ENCODE measurements at regions not wholly inside any gene's neighbourhood (a gene's known extent, or its start where the extent isn't known, plus 50 kb on each side); places are given as distances from the start of the nearest gene placed in this dataset.
A peak's percentile ranks its signal among the peaks of the same experiment; 100 is the strongest.

DNA sequence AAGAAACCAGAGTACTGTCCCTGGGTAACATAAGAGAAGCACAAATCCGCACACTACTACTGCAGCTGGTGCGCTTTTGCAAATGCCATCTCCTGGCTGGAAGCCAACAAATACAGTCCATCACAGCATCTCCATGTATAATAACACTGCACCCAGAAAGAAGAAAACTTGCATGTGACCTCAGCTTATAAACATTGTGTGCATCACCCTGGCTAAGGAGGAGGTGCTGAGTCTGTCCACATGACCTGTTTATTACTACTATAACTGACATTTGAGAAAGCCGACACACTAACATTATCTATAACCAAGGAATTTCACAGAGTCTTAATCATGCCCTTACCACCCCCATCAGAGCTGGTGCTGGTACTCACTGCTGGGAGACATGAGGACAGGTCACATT lies 516.8 kb downstream of the CFAP47 start:
- Histone ChIP-seq H3K4me1 (ENCODE audit: control insufficient read depth, extremely low read depth, insufficient read depth, low read length) (no peaks in the 10 kb centered on the region), H4K20me1 (ENCODE audit: control insufficient read depth, extremely low read depth, insufficient read depth, low read length) (no peaks in the 10 kb centered on the region), H3K36me3 (ENCODE audit: control insufficient read depth, insufficient read depth, low read length) (no peaks in the 10 kb centered on the region), H3K27me3 (ENCODE audit: control insufficient read depth, insufficient read depth, low read length) (no peaks in the 10 kb centered on the region), H3K4me3 (replicated peaks in 1 of 4; ENCODE audit: control extremely low read depth in 1 of 4, insufficient read depth in 1 of 4, low read depth in 3 of 4, low read length in 4 of 4) (no peak overlapping the region), H3K9me3 (ENCODE audit: control insufficient read depth, insufficient read depth, low read depth, low read length) (no peaks in the 10 kb centered on the region), H3K79me2 (ENCODE audit: control insufficient read depth, insufficient read depth, low read length) (no peaks in the 10 kb centered on the region), H2AFZ (ENCODE audit: low read length) (no peak overlapping the region), H3K9ac (ENCODE audit: insufficient read depth, low read length) (no peak overlapping the region), H3K27ac (ENCODE audit: insufficient read depth, low read length) (no peak overlapping the region), H3K4me2 (ENCODE audit: extremely low read depth, insufficient read depth, low read length) (no peak overlapping the region)
- peak in 1 of 2 donors; percentile 15 for DNase-seq (ENCODE audit: low read depth in 2 of 2)
- TF ChIP-seq EZH2 (IDR thresholded peaks at IDR 0.05; ENCODE audit: low read length, missing control alignments) (no peak), CTCF (conservative IDR thresholded peaks at IDR 0.05 in 1 of 2, IDR thresholded peaks at IDR 0.05 in 1 of 2; ENCODE audit: low read depth in 1 of 2, low read length in 2 of 2) (no peak)

- no peak for TF ChIP-seq EZH2 (IDR thresholded peaks at IDR 0.05; ENCODE audit: low read length, missing control alignments)
- TF ChIP-seq CTCF (conservative IDR thresholded peaks at IDR 0.05 in 1 of 2, IDR thresholded peaks at IDR 0.05 in 1 of 2; ENCODE audit: low read depth in 1 of 2, low read length in 2 of 2) = no peak
- Histone ChIP-seq H3K4me1 (ENCODE audit: control insufficient read depth, extremely low read depth, insufficient read depth, low read length) (no peaks in the 10 kb centered on the region), H2AFZ (ENCODE audit: low read length) (no peak overlapping the region), H3K4me2 (ENCODE audit: extremely low read depth, insufficient read depth, low read length) (no peak overlapping the region), H3K9ac (ENCODE audit: insufficient read depth, low read length) (no peak overlapping the region), H3K79me2 (ENCODE audit: control insufficient read depth, insufficient read depth, low read length) (no peaks in the 10 kb centered on the region), H4K20me1 (ENCODE audit: control insufficient read depth, extremely low read depth, insufficient read depth, low read length) (no peaks in the 10 kb centered on the region), H3K9me3 (ENCODE audit: control insufficient read depth, insufficient read depth, low read depth, low read length) (no peaks in the 10 kb centered on the region), H3K36me3 (ENCODE audit: control insufficient read depth, insufficient read depth, low read length) (no peaks in the 10 kb centered on the region), H3K27me3 (ENCODE audit: control insufficient read depth, insufficient read depth, low read length) (no peaks in the 10 kb centered on the region), H3K27ac (ENCODE audit: insufficient read depth, low read length) (no peak overlapping the region), H3K4me3 (replicated peaks in 1 of 4; ENCODE audit: control extremely low read depth in 1 of 4, insufficient read depth in 1 of 4, low read depth in 3 of 4, low read length in 4 of 4) (no peak overlapping the region)
- DNase-seq (ENCODE audit: low read depth in 2 of 2) = peak in 1 of 2 donors; percentile 39
Observed at GRCh38 chrX:36443007-36443406, 523.5 kb downstream of the CFAP47 start.

DNA sequence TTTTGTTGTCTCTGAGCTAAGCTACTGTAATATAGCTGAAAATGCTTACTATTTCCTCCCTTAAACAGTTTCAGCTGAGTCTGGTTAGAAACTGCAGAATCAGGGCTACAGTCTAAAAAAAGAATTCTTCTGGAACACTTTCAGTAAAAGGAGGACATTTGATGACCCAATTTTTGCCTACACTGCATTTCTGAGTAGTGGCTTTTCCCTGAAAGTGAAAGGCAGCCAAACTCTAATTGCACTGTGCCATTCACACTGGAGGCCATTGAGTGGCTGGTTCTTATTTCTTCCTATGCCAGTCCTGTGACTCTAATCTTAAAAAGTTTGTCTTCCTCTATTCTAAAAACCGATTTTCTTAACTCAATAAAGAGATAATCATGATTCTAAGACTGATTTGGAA lies 526.0 kb downstream of the CFAP47 start:
- no peak for DNase-seq (ENCODE audit: low read depth in 2 of 2)
- Histone ChIP-seq H4K20me1 (ENCODE audit: control insufficient read depth, extremely low read depth, insufficient read depth, low read length) (no peaks in the 10 kb centered on the region), H3K4me2 (ENCODE audit: extremely low read depth, insufficient read depth, low read length) (no peak overlapping the region), H2AFZ (ENCODE audit: low read length) (no peak overlapping the region), H3K4me1 (ENCODE audit: control insufficient read depth, extremely low read depth, insufficient read depth, low read length) (no peaks in the 10 kb centered on the region), H3K79me2 (ENCODE audit: control insufficient read depth, insufficient read depth, low read length) (no peaks in the 10 kb centered on the region), H3K4me3 (replicated peaks in 1 of 4; ENCODE audit: control extremely low read depth in 1 of 4, insufficient read depth in 1 of 4, low read depth in 3 of 4, low read length in 4 of 4) (no peak overlapping the region), H3K9ac (ENCODE audit: insufficient read depth, low read length) (no peak overlapping the region), H3K27me3 (ENCODE audit: control insufficient read depth, insufficient read depth, low read length) (no peaks in the 10 kb centered on the region), H3K27ac (ENCODE audit: insufficient read depth, low read length) (no peak overlapping the region), H3K9me3 (ENCODE audit: control insufficient read depth, insufficient read depth, low read depth, low read length) (no peaks in the 10 kb centered on the region), H3K36me3 (ENCODE audit: control insufficient read depth, insufficient read depth, low read length) (no peaks in the 10 kb centered on the region)
- no peak for TF ChIP-seq EZH2 (IDR thresholded peaks at IDR 0.05; ENCODE audit: low read length, missing control alignments)
- TF ChIP-seq CTCF (conservative IDR thresholded peaks at IDR 0.05 in 1 of 2, IDR thresholded peaks at IDR 0.05 in 1 of 2; ENCODE audit: low read depth in 1 of 2, low read length in 2 of 2) = no peak

Measured in fibroblast of lung (primary cell).